ENCODE measurements at regions not wholly inside any gene's neighbourhood (a gene's known extent, or its start where the extent isn't known, plus 50 kb on each side); places are given as distances from the start of the nearest gene placed in this dataset.

- TF ChIP-seq CTCF (IDR thresholded peaks at IDR 0.05) (no peak), POLR2A (IDR thresholded peaks at IDR 0.05) (no peak)
Measured at GRCh38 chr4:23153076-23153475, 460.3 kb downstream of the GBA3 start.

Data from uterus (tissue), 2 donors.